HG03108 (cell line): ENCODE measurements at regions not wholly inside any gene's neighbourhood (a gene's known extent, or its start where the extent isn't known, plus 50 kb on each side); places are given as distances from the start of the nearest gene placed in this dataset.

ENCODE experiments used
- ATAC-seq: cut with Tn5 transposase; IDR thresholded peaks from one replicate; pipeline ENCODE4 v1.9.1; 2021; ENCODE audit warnings: moderate library complexity; ENCODE audit not compliant: unreplicated experiment

DNA sequence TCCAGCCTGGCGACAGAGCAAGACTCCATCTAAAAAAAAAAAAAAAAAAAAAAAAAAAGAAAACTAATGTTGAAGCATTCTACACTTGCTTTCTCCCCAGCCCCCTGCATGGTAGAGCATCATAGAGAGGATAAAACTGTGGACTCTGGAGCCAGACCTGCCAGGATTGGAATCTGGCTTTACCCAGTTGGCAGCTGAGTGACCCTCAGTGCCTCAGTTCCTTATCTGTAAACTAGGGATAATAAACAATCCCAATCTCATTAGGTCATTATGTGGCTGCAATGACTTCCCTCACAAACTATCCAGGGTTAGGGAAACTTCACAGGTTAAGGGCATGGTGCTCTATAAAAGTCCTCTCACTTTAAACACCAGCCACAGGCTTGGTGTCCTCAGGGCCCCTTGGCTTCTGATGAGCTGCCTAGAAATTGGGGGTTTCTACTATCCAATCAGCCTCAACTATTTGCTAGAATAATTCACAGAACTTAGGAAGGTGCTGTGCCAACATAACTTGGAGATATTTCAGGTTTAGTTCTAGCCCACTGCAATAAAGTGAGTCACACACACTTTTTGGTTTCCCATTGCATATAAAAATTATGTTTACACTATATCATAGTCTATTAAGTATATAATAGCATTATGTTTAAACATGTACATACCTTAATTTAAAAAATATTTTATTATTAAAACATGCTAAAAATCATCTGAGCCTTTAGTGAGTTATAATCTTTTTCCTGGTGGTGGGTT lies 180.5 kb upstream of the B3GALT2 start:
- ATAC-seq = no peak

- ATAC-seq = no peak
Observed at GRCh38 chr1:193365966-193366365, 179.6 kb upstream of the B3GALT2 start.

- no peak for ATAC-seq
Observed at GRCh38 chr1:193359631-193360030, 173.2 kb upstream of the B3GALT2 start.

DNA sequence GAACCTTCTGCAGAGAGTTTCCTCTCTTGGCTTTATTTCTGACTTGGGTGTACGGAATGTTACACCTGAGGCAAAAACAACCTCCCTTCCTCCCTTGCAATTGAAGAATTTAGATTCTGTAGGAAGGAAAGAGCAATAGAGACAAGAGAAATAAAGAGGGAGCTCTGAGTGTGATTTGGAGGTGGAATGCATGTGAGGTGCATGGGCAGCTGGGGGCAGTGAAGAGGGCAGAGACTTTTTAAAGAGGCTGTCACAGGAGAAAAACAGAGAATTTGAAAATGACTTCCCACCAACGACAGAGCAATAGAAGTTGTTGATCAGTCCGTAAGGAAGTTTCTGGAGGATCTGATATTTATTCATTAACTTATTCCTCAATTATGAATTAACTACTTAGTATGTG lies 172.0 kb upstream of the B3GALT2 start:
- ATAC-seq = no peak

GRCh38 chr1:193356249-193356648 lies 169.8 kb upstream of the B3GALT2 start:
- ATAC-seq = no peak

GRCh38 chr1:193355626-193356025 lies 169.2 kb upstream of the B3GALT2 start:
- ATAC-seq = no peak

DNA sequence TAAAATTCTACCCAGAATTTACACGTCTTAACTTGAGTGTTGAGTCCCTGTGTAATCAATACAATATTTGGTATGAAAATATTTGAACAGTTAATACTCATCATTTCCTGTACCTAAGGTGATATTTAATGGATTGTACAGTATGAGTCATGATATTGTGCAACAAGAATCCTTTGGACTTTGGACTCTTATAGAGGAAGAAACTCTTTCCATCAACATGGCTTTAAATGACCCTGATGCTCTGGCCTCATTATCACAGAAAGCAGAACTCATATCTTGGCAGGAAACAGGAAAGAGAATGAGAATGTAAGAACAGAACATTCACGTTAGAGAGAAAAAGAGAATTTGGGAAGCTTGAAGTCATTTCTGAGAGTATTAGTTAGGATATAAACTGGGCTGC lies 168.8 kb upstream of the B3GALT2 start:
- ATAC-seq = no peak

- no peak for ATAC-seq
Observed at GRCh38 chr1:193348769-193349535, 162.5 kb upstream of the B3GALT2 start.

- no peak for ATAC-seq
Observed at GRCh38 chr1:193348091-193348768, 161.8 kb upstream of the B3GALT2 start.

GRCh38 chr1:193346085-193346484 lies 159.7 kb upstream of the B3GALT2 start:
- ATAC-seq = no peak

- no peak for ATAC-seq
Observed at GRCh38 chr1:193342811-193343210, 156.4 kb upstream of the B3GALT2 start.

DNA sequence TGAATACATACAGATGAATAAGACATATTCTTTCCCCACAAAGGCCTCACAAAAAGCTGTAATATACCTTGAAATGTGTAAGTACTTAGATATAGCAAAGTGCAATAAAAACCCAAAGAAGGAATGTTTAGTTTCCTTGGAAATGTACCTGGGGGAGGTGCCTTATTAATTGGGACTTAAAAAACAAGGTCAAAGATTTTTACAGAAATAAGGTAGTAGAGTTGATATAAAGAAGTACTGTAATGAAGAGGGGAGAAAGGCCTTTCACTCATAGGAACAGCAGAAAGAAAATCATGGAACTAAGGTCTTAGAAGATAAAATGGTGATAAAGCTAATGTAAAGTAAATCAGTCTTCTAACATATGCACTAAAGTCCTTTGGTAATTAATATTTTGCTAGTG lies 153.9 kb upstream of the B3GALT2 start:
- ATAC-seq = no peak

GRCh38 chr1:193339401-193339800 lies 153.0 kb upstream of the B3GALT2 start:
- ATAC-seq = no peak

GRCh38 chr1:193338194-193338593 lies 151.8 kb upstream of the B3GALT2 start:
- no peak for ATAC-seq

GRCh38 chr1:193335806-193336428 lies 149.5 kb upstream of the B3GALT2 start:
- ATAC-seq = no peak

DNA sequence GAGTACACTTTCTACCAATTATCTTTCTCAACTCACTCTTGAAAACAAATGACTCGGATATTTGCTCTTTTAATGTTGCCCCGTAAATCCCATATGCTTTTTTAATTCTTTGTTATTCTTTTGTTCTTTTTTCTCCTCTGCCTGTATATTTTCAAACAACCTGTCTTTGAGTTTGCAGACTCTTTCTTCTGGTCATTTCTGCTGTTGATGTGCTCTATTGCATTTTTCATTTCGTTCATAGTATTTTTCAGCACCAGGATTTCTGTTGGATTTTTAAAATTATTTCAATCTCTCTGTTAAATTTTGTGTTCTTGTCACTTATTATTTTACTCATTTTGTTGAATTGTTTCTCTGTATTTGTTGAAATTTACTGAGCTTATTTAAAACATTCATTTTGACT lies 146.8 kb upstream of the B3GALT2 start:
- no peak for ATAC-seq

GRCh38 chr1:193326296-193326695 lies 139.9 kb upstream of the B3GALT2 start:
- no peak for ATAC-seq

GRCh38 chr1:193325771-193326170 lies 139.4 kb upstream of the B3GALT2 start:
- no peak for ATAC-seq

- ATAC-seq = no peak
Observed at GRCh38 chr1:193325042-193325441, 138.6 kb upstream of the B3GALT2 start.

DNA sequence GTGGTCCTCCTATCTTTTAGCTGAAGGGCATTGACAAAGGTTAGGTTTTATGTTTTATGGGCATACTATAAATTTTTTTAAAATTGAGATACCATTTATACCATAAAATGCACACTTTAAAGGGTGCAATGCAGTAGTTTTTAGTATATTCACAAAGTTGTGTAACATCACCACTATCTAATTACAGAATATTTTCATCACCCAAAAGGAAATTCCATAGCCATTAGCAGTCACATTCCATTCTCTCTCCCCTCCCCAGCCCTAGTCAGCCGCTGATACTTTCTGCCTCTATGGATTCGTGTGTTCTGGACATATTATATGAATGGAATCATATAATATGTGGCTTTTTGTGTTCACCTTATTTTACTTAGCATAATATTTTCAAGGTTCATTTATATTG lies 135.8 kb upstream of the B3GALT2 start:
- ATAC-seq = no peak

DNA sequence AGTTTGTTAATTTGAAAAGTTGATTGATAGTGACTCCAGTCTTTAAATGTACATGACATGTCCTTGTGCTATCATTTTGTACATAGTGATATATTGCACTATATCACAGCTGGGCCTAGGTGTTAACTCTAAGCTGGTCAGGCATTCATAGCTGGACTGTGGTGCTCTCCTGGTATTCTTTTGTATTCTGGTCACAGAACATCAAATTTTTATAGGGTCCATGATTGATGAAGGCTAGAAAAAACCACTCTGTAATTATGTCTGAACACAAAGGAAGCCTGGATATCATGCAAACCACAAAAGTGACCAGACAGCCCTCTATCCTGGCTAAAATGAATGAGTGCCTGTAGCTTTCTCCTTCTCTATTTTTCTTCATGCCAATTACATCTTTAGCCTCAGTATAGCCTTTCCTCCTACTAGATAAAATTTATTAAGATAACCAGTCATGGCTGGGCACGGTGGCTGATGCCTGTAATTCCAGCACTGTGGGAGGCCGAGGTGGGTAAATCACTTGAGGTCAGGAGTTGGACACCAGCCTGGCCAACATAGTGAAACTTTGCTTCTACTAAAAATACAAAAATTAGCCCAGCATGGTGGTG lies 134.9 kb upstream of the B3GALT2 start:
- ATAC-seq = no peak
